ENCODE measurements at regions not wholly inside any gene's neighbourhood (a gene's known extent, or its start where the extent isn't known, plus 50 kb on each side); places are given as distances from the start of the nearest gene placed in this dataset.

GRCh38 chr5:167552356-167552755 lies 739.1 kb upstream of the WWC1 start:
- no peak for TF ChIP-seq CTCF (IDR thresholded peaks at IDR 0.05; ENCODE audit: borderline replicate concordance, insufficient read depth, low read depth, low read length)
- H3K4me3 ChIP-seq (ENCODE audit: low read depth, low read length) = no peak overlapping the region

- H3K4me3 ChIP-seq (ENCODE audit: low read depth, low read length) = no peak overlapping the region
- TF ChIP-seq CTCF (IDR thresholded peaks at IDR 0.05; ENCODE audit: borderline replicate concordance, insufficient read depth, low read depth, low read length) = no peak
These were observed 737.9 kb upstream of the WWC1 start for GRCh38 chr5:167553511-167553910.

GRCh38 chr5:167554564-167555290 lies 736.7 kb upstream of the WWC1 start:
- TF ChIP-seq CTCF (IDR thresholded peaks at IDR 0.05; ENCODE audit: borderline replicate concordance, insufficient read depth, low read depth, low read length) = no peak
- H3K4me3 ChIP-seq (ENCODE audit: low read depth, low read length) = no peak overlapping the region

- H3K4me3 ChIP-seq (ENCODE audit: low read depth, low read length) = no peak overlapping the region
- no peak for TF ChIP-seq CTCF (IDR thresholded peaks at IDR 0.05; ENCODE audit: borderline replicate concordance, insufficient read depth, low read depth, low read length)
These were observed 735.8 kb upstream of the WWC1 start for GRCh38 chr5:167555565-167556166.

GRCh38 chr5:167557359-167557758 lies 734.1 kb upstream of the WWC1 start:
- H3K4me3 ChIP-seq (ENCODE audit: low read depth, low read length) = no peak overlapping the region
- TF ChIP-seq CTCF (IDR thresholded peaks at IDR 0.05; ENCODE audit: borderline replicate concordance, insufficient read depth, low read depth, low read length) = no peak

- TF ChIP-seq CTCF (IDR thresholded peaks at IDR 0.05; ENCODE audit: borderline replicate concordance, insufficient read depth, low read depth, low read length) = no peak
- H3K4me3 ChIP-seq (ENCODE audit: low read depth, low read length) = no peak overlapping the region
These were observed 729.6 kb upstream of the WWC1 start for GRCh38 chr5:167561796-167562195.

- no peak for TF ChIP-seq CTCF (IDR thresholded peaks at IDR 0.05; ENCODE audit: borderline replicate concordance, insufficient read depth, low read depth, low read length)
- H3K4me3 ChIP-seq (ENCODE audit: low read depth, low read length) = no peak overlapping the region
These were observed 727.2 kb upstream of the WWC1 start for GRCh38 chr5:167564275-167564674.

Data from GM12875 (cell line).